DOHH2 (cell line): ENCODE measurements at regions not wholly inside any gene's neighbourhood (a gene's known extent, or its start where the extent isn't known, plus 50 kb on each side); places are given as distances from the start of the nearest gene placed in this dataset.

ENCODE experiments used
- H3F3A ChIP-seq: fragments of 200-600 bp; sonication (generic), shearing (Covaris generic); 2 replicates; pipeline ENCODE4 v1.6.0; 2016; ENCODE audit warnings: antibody characterized with exemption, mild to moderate bottlenecking; ENCODE audit not compliant: control insufficient read depth, insufficient read depth
- H3K27ac ChIP-seq: fragments of 200-600 bp; sonication (generic); 2 replicates; pipeline ENCODE4 v1.5.1; 2014; ENCODE audit warnings: low read depth, mild to moderate bottlenecking, low read length, moderate library complexity
- H3K27me3 ChIP-seq: fragments of 200-600 bp; sonication (generic); 2 replicates; pipeline ENCODE4 v1.6.1; 2014; ENCODE audit warnings: mild to moderate bottlenecking, low read length, mixed read lengths; ENCODE audit not compliant: control insufficient read depth
- H3K36me3 ChIP-seq: fragments of 200-600 bp; sonication (generic); 2 replicates; pipeline ENCODE4 v1.6.1; 2014; ENCODE audit warnings: mild to moderate bottlenecking, low read length, moderate library complexity, mixed read lengths; ENCODE audit not compliant: control insufficient read depth
- H3K4me1 ChIP-seq: fragments of 200-600 bp; sonication (generic); 2 replicates; pipeline ENCODE4 v1.6.1; 2014; ENCODE audit warnings: mild to moderate bottlenecking, low read length, mixed read lengths; ENCODE audit not compliant: control insufficient read depth
- H3K4me2 ChIP-seq: fragments of 200-600 bp; sonication (generic); 2 replicates; pipeline ENCODE4 v1.6.0; 2014; ENCODE audit warnings: mild to moderate bottlenecking, low read length, moderate library complexity
- H3K4me3 ChIP-seq: fragments of 200-600 bp; sonication (generic); 2 replicates; pipeline ENCODE4 v1.5.1; 2014; ENCODE audit warnings: mild to moderate bottlenecking, low read length, mixed read lengths
- H3K79me2 ChIP-seq: fragments of 200-600 bp; sonication (generic); 2 replicates; pipeline ENCODE4 v1.6.1; 2014; ENCODE audit warnings: mild to moderate bottlenecking, low read length, mixed read lengths; ENCODE audit not compliant: control insufficient read depth
- H3K9me2 ChIP-seq: fragments of 200-600 bp; sonication (generic); replicated peaks from 2 replicates; pipeline ENCODE4 v1.6.1; 2014; ENCODE audit warnings: mild to moderate bottlenecking, low read length, mixed read lengths; ENCODE audit not compliant: control insufficient read depth
- H3K9me3 ChIP-seq: fragments of 200-600 bp; sonication (generic); 2 replicates; pipeline ENCODE4 v1.6.1; 2014; ENCODE audit warnings: antibody characterized with exemption, low read length, mixed read lengths; ENCODE audit not compliant: control insufficient read depth, insufficient read depth
- H4K20me1 ChIP-seq: fragments of 200-600 bp; sonication (generic); 2 replicates; pipeline ENCODE4 v1.6.0; 2014; ENCODE audit warnings: low read depth, mild to moderate bottlenecking, antibody characterized with exemption, low read length, moderate library complexity; ENCODE audit not compliant: control insufficient read depth, insufficient read depth
- EZH2phosphoT487 ChIP-seq: fragments of 200-600 bp; sonication (generic); IDR thresholded peaks from 2 replicates; pipeline ENCODE4 v1.6.1; 2017; ENCODE audit warnings: borderline replicate concordance, mild to moderate bottlenecking, antibody characterized with exemption, low read length, moderate library complexity, mixed read lengths
- TF ChIP-seq, protein P1 (sequence below): fragments of 200-600 bp; sonication (generic); IDR thresholded peaks from one replicate; pipeline ENCODE4 v1.5.1; 2014; ENCODE audit warnings: antibody characterized with exemption, mild to moderate bottlenecking, low read depth, low read length; ENCODE audit not compliant: poor library complexity, severe bottlenecking

DNA sequence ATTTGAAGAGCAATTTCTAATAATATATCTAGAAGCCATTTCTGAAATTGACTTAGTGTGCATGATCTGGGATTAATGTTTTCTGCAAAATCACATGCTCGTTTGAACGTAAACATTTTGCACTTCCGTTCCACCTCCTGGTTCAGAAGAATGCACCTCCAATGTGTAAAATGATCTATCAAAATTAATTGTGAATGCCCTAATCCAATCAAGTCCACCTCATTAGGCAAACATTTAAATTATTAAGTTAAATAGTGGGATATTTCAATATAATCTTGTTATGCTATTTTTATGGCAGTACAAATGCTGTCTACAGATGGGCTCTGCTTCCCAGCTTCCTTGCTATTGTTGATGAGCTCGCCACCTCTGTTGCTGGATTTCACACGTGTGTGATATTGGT lies 542.5 kb downstream of the INSC start:
- H3K4me1 ChIP-seq = no peaks in the 10 kb centered on the region
- no peaks in the 10 kb centered on the region for H3K27me3 ChIP-seq
- H4K20me1 ChIP-seq = no peaks in the 10 kb centered on the region
- TF ChIP-seq, protein P1, sequence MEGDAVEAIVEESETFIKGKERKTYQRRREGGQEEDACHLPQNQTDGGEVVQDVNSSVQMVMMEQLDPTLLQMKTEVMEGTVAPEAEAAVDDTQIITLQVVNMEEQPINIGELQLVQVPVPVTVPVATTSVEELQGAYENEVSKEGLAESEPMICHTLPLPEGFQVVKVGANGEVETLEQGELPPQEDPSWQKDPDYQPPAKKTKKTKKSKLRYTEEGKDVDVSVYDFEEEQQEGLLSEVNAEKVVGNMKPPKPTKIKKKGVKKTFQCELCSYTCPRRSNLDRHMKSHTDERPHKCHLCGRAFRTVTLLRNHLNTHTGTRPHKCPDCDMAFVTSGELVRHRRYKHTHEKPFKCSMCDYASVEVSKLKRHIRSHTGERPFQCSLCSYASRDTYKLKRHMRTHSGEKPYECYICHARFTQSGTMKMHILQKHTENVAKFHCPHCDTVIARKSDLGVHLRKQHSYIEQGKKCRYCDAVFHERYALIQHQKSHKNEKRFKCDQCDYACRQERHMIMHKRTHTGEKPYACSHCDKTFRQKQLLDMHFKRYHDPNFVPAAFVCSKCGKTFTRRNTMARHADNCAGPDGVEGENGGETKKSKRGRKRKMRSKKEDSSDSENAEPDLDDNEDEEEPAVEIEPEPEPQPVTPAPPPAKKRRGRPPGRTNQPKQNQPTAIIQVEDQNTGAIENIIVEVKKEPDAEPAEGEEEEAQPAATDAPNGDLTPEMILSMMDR = no peak
- TF ChIP-seq EZH2phosphoT487 = no peak
- no peaks in the 10 kb centered on the region for H3K9me2 ChIP-seq
- no peak overlapping the region for H3K27ac ChIP-seq
- H3K79me2 ChIP-seq = no peaks in the 10 kb centered on the region
- H3F3A ChIP-seq = no peaks in the 10 kb centered on the region
- H3K4me3 ChIP-seq = no peak overlapping the region
- H3K9me3 ChIP-seq = no peaks in the 10 kb centered on the region
- no peak overlapping the region for H3K4me2 ChIP-seq
- no peaks in the 10 kb centered on the region for H3K36me3 ChIP-seq

DNA sequence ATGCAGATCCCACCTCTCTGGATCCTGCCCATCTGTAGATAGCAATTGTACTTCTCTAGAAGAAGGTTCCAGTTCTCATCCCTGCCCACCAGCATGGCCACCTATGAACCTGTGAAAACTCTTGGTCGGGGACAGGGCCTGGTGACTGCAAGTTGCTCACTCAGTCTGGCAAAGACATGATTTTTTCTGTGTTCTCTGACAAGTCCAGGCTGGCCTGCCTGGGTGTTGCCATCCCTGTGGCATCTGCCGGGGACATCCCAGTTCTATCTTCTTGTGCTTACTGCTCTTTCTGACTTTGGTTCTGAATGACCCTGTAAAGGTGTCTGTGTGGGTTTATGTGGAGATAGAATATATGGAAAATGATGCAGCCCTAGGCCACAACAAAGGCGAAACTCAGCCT lies 545.8 kb downstream of the INSC start:
- no peak overlapping the region for H3K4me3 ChIP-seq
- no peaks in the 10 kb centered on the region for H3K27me3 ChIP-seq
- no peaks in the 10 kb centered on the region for H3F3A ChIP-seq
- H3K4me1 ChIP-seq = no peaks in the 10 kb centered on the region
- no peaks in the 10 kb centered on the region for H3K9me2 ChIP-seq
- H3K79me2 ChIP-seq = no peaks in the 10 kb centered on the region
- no peaks in the 10 kb centered on the region for H3K36me3 ChIP-seq
- H4K20me1 ChIP-seq = no peaks in the 10 kb centered on the region
- no peak overlapping the region for H3K4me2 ChIP-seq
- H3K9me3 ChIP-seq = no peaks in the 10 kb centered on the region
- no peak overlapping the region for H3K27ac ChIP-seq
- TF ChIP-seq EZH2phosphoT487 = no peak
- TF ChIP-seq, protein P1 = no peak

DNA sequence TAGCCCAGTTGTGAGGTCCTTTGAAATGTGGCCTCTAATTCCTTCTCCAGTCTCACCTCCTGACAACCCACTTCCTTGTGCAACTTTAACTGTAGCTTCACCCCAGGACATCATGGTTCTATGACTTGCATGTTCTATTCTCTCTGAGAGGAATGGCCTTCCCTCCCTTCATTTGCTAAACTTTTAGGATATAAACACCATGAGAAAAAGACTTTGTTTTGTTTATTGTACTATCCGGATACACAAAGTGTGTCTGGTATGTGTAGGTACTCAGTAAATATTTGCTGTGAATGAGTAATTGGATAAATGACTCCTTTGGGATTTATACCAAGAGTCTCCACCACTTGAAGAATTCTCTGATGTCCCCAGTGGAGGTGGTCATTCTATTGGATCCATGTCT lies 547.6 kb downstream of the INSC start:
- H3K4me1 ChIP-seq = no peaks in the 10 kb centered on the region
- no peaks in the 10 kb centered on the region for H4K20me1 ChIP-seq
- H3K36me3 ChIP-seq = no peaks in the 10 kb centered on the region
- no peaks in the 10 kb centered on the region for H3K9me2 ChIP-seq
- no peaks in the 10 kb centered on the region for H3F3A ChIP-seq
- TF ChIP-seq, protein P1 = no peak
- no peak for TF ChIP-seq EZH2phosphoT487
- no peak overlapping the region for H3K4me3 ChIP-seq
- H3K27me3 ChIP-seq = no peaks in the 10 kb centered on the region
- no peaks in the 10 kb centered on the region for H3K79me2 ChIP-seq
- no peak overlapping the region for H3K27ac ChIP-seq
- no peak overlapping the region for H3K4me2 ChIP-seq
- no peaks in the 10 kb centered on the region for H3K9me3 ChIP-seq

- H3K4me1 ChIP-seq = no peaks in the 10 kb centered on the region
- TF ChIP-seq EZH2phosphoT487 = no peak
- TF ChIP-seq, protein P1 = no peak
- H4K20me1 ChIP-seq = no peaks in the 10 kb centered on the region
- H3K27me3 ChIP-seq = no peaks in the 10 kb centered on the region
- H3K4me3 ChIP-seq = no peak overlapping the region
- H3K36me3 ChIP-seq = no peaks in the 10 kb centered on the region
- H3K9me2 ChIP-seq = no peaks in the 10 kb centered on the region
- H3F3A ChIP-seq = no peaks in the 10 kb centered on the region
- no peaks in the 10 kb centered on the region for H3K79me2 ChIP-seq
- no peak overlapping the region for H3K27ac ChIP-seq
- no peak overlapping the region for H3K4me2 ChIP-seq
- no peaks in the 10 kb centered on the region for H3K9me3 ChIP-seq
Measured at GRCh38 chr11:15663777-15664218, 549.1 kb downstream of the INSC start.
